MV-4-11 (cell line): ENCODE measurements at regions not wholly inside any gene's neighbourhood (a gene's known extent, or its start where the extent isn't known, plus 50 kb on each side); places are given as distances from the start of the nearest gene placed in this dataset.
A peak's percentile ranks its signal among the peaks of the same experiment; 100 is the strongest.

Source experiments
- DNase-seq: peaks from one replicate; lab custom pipeline; 2025; lab: John Stamatoyannopoulos, UW

DNA sequence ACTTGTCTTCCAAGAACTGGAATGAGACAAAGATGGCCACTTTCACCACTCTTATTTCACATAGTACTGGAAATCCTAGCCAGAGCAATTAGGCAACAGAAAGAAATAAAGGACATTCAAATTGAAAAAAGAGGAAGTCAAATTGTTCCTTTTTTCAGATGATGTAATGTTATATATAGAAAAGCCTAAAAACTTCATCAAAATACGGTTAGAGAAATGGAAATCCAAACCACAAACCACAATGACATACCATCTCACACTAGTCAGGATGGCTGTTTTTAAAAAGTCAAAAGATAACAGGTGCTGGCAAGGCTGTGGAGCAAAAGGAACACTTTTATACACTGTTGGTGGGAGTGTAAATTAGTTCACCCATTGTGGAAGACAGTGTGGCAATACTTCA lies 113.3 kb upstream of the SPRY2 start:
- peak; percentile 99 for DNase-seq

DNA sequence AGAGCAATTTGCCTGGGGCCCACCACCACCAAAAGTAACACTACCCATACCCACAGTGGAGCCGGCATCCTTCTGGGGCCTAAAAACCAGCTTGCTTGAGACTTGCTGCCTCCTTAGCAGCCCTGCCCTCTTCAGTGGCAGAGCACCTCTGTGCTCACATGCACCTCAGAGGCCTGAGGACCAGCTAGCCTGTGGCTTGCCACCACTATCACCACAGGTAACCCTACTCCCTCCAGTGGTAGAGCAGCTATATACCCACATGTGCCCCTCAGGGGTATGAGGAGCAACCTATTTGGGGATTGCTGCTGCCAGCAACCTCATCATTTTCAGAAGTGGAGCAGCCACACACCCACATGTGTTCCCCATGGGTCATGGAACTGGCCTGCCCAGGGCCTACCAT lies 111.4 kb upstream of the SPRY2 start:
- no peak for DNase-seq

DNA sequence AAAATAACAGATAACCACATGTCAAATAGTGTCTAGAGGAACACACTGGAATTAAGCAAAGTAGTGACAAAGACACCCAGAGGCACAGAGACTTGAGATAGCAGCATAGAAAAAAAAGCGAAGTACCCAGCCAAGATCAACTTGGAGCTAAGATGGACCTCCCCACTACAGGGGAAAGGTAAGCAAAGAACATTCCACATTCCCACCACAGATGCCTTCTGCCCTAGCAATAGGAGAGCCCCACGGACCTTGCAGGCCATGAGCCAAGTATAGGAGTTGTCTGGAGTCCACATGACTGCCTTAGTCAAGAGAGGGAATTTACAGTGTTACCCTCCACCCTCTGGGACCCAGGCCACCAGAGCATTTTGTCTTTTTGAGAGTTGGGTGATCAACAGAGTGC lies 110.7 kb upstream of the SPRY2 start:
- DNase-seq, result no peak

DNA sequence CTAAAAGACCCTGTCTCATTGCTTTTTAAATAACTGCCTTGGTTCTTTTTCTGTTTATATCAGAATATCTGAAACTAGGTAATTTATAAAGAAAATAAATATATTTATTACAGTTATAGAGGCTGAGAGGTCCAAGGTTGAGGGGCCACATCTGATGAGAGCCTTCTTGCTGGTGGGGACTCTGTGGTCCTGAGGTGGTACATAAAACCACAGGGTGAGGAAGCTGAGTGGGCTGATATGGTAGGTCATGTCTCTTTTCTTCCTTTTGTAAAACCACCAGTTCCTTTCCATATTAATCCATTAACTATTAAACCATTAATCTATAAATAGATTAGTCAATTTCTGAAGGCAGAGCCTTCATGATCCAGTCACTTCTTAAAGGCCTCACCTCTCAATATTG lies 109.5 kb upstream of the SPRY2 start:
- DNase-seq, result no peak

DNA sequence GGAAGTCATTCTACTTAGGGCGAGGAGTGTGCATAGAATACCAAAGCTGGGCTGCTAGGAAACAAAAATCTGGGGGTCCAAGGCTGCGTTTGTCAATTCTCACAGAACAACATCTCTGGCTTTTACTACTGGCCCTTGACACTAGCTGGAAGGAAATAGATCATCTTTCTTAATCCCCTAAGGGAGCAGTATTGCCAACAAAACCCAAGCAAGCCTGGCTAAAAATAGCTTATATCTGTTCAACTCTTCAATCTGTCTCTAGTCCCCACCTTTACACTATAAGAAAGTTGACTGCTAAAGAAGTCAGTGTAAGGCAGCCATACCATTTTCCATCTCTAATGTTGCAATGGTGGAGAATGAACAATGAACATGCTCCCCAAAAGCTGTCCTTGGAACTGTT lies 107.8 kb upstream of the SPRY2 start:
- DNase-seq, result peak; percentile 33

DNA sequence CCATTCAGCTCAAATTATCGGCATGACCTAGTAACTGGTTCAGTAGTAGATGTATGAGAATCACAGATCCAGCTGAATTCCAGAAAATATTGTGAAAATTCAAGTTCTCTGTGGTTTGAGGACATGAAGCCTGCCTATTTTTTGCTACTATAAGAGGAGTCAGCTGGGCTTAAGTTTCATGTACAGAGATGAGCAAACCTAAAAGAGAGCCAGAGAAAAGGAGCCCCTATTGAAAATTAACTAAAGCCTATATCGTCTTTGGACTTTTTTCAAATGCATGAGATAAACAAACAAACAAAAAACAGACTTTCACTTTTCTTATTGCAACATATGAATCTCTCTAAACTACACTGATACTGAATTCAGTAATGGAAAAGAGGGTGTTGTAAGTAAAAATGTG lies 106.8 kb upstream of the SPRY2 start:
- DNase-seq, result no peak

DNA sequence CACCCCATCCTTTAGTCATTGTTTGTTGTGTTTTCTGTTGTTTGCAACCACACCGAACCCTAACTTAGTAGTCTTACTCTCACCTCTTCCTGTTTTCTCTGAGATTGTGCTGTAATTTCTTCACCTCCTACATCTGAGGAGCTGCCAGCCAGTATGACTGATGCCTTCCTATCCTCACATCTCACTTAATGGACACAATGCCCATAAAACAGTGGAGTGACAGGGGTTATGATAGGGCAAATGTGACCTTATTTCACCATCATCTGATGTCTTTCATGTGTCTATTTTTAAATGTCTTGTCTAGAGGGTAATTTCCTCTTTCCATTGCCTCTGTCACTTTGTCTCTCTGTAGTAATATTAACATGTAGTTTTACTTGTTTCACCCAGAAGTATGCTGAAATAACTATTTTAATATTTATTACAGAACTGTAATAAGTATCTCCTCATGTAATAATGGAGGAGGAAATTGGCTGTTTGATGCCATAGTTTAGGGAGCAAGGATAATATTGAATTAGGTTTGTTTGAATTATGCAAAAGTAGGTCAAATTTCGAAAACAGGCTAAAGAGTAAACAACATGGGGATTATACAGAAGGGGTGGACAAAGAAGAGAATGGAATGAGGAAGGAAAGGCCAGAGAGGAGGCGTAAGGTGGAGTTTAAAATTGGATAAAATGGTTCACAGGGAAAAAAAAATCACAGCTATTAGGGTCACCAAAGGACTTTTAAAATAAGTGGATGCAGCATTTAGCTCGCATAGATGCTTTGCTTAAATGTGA lies 103.5 kb upstream of the SPRY2 start:
- DNase-seq, result peak; percentile 92

DNA sequence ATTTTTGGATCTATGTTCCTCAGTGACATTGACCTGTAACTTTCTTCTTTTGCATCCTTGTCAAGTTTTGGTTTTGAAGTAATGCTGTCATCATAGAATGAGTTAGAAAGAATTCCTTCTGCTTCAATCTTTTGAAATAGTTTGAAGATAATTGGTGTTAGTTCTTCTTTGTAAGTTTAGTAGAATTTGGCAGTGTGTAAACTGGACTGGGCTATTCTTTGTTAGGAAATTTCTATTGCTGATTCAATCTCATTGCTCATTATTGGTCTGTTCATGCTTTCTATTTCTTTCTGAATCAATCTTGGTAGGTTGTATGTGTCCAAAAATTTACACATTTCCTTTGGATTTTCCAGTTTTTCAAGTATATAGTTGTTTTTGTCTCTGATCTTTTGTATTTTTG lies 101.7 kb upstream of the SPRY2 start:
- no peak for DNase-seq

DNA sequence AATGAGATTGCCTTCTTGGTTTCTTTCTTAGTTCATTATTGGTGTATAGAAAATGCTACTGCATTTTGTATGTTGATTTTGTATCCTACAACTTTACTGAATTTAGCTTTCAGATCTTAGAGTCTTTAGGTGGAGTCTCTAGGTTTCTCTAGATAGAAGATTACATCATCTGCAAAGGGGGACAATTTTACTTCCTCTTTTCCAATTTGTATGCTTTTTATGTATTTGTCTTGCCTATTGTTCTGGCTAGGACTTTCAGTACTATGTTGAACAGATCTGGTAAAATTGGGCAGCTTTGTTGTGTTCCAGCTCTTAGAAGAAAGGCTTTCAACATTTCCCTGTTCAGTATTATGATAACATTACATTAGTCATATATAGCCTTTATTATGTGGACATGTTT lies 101.0 kb upstream of the SPRY2 start:
- DNase-seq, result peak; percentile 87

DNA sequence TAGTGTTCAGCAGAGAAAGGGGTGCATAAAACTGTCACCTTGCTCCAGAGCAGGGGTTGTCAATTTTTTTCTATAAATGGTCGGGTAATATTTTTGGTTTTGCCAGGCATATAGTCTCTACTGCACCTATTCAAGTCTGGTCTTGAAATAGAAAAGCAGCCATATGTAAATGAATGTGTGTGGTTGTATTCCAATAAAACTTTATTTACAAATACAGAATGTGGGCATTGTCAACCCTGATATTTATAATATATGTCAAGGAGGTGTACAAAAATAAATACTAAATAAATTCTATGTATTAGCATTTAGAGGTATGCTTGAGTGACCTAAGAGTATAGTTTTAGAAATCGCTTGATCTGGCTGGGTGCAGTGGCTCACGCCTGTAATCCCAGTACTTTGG lies 97.6 kb upstream of the SPRY2 start:
- no peak for DNase-seq

DNA sequence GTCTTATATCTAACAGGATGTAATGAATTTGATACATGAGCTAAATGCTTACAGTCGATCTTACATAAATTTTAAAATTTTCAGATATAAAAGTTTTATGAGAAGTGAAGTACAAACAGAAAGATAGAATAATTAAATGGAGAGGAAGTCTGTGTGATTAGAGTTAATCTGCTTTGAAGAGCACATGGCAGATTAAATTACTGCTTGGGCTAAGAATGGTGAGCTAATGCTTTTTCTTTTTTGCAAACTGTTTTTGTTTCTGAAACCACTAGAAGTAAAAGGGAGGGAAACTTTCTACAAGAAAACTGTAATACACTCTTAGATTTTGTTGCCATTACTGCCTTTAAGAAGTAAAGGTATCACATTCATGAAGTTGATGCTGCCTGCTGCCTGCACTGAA lies 96.3 kb upstream of the SPRY2 start:
- no peak for DNase-seq

DNA sequence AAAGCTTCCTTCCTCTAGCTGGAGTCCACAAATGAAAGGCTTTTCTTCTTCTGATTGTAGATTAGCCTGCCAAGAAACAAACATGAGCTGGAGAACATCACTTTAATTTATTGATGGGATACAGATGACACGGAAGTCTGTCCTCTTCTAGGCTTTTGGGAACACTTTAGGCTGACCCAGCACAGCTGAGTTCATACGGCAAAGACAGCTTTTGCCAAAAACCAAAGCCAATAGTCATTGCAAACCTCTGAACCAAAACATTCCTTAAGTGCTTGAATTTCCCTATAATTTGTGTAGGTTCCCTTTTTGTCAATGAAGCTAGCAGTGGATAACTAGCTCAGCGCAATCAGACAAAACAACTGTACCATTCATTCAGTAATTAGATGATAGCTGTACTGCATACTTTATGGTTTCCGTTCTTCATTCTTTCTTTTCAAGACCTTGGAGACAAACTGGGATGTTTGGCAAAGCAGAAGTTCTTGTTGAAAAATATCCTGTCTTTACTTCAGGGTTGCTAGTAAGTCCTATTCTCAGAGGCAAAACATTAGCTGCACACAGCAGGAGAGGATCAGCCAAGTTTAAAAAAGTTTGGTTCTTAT lies 95.7 kb upstream of the SPRY2 start:
- peak; percentile 37 for DNase-seq

DNA sequence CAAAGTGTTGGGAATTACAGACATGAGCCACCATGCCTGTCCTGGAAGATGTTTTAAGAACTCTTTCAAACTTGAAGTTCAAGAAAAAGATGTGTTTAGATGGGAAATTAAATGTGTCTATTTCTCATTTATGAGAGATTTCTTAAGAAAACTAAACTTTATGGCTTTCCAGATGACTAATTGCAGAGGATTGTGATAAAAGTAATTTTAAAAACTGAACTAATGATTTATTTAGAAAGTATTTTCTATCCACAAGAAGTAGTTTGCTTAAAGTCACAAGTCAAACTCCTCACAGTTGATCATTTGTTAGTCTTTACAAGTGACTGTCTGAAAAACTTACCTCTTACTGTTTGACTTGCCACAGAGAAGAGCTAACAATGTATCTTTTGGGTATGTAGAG lies 89.6 kb upstream of the SPRY2 start:
- no peak for DNase-seq

DNA sequence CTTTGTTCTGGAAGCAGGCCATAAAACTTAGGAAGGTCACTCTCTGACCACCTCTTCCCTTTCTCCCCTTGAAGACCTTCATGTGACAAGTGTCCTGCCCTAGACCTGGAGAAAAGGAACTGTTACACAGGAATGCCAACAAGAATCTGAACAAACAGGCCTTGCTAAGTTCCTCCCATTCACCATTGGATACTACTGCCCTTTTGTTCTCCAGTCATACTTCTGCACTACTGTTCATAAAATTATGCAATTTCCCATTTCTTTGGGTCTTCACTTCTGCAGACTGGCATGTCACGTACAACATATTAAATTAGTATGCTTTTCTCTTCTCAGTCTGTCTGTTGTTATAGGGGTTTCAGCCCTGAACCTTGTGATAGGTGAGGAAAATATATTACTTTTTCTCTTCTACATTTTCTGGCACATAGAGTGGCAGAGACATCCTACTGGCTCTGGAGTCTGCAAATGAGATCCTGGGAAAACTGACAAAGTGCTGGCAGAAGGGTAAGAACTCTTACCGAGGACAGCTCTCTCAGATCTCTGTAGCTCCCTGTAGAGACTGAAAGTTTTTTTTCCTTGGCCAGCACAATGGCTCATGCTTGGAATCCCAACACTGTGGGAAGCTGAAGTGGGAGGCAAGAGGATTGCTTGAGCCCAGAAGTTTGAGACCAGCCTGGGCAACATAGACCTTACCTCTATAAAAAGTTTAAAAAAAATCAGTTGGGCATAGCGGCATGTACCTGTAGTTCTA lies 87.6 kb upstream of the SPRY2 start:
- DNase-seq, result peak; percentile 74

DNA sequence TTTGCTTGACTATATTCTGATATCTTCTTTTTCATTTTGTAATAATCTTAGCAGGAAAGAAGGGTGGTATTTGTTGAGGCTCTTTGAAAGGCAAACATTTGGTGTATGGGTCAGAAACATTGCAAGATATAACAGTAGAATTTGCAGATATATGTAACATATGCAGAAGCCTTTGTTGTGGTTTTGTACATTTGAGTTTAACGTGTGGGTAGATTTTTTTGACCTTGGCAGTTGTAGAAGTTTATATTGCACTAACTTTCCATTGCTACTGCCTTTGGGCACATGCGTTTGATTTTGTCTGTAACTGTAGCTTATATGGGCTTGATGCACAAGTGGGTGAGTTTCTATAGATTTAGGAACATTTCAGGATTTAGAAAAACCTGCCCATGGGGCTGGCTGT lies 78.5 kb upstream of the SPRY2 start:
- DNase-seq, result no peak

DNA sequence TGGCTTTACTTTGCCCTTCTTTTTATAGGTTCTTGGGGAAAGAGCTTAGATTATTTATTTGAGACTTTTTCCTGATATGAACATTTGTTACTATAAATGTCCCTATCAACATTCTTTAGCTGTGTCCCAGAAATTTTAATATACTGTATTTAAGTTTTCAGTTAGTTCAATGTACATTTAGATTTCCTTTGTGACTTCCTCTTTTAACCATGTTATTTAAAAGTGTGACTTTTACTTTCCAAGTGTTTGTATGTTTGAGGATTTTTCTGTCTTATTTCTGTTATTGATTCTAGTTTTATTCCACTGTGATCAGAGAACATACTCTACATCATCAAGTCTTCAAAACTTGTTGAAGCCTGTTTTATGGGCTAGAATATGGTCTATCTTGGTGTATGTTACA lies 72.7 kb upstream of the SPRY2 start:
- no peak for DNase-seq

DNA sequence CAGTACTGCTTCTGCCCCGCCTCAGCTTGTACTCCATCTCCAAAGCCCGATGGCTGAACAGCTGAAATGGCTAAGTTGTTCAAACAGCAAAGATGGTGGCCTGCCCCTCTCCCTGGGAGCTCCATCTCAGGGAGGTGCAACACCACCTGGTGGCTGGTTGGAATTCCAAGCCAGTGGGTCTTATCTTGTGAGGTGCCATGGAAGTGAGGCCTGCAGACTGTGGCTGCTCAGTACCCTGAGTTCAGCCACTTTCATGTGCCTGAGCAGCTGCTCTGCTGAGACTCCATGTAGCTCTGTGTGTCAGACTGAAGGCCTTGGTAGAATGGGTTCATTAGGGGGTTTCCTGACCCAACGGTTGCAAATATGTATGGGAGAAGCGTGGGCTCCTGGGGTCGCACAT lies 67.3 kb upstream of the SPRY2 start:
- DNase-seq, result no peak

DNA sequence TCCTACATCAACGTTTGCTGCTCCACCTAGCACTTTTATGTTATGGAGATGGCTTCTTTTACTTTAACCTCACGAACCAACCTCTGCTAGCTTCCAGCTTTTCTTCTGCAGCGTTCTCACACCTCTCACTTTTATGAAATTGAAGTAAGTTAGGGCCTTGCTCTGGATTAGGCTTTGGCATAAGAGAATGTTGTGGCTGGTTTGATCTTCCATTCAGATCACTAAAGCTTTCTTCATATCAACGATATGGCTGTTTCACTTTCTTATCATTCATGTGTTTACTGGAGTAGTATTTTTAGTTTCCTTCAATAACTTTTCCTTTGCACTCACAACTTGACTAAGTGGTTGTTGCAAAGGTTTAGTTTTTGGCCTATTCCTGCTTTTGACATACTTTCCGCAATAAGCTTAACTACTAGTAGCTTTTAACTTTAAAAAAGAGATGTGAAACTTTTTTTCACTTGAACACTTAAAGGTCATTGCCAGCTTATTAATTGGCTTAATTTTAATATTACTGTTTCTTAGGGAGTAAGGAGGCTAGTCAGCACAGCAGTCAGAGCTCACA lies 60.0 kb upstream of the SPRY2 start:
- DNase-seq, result peak; percentile 86

DNA sequence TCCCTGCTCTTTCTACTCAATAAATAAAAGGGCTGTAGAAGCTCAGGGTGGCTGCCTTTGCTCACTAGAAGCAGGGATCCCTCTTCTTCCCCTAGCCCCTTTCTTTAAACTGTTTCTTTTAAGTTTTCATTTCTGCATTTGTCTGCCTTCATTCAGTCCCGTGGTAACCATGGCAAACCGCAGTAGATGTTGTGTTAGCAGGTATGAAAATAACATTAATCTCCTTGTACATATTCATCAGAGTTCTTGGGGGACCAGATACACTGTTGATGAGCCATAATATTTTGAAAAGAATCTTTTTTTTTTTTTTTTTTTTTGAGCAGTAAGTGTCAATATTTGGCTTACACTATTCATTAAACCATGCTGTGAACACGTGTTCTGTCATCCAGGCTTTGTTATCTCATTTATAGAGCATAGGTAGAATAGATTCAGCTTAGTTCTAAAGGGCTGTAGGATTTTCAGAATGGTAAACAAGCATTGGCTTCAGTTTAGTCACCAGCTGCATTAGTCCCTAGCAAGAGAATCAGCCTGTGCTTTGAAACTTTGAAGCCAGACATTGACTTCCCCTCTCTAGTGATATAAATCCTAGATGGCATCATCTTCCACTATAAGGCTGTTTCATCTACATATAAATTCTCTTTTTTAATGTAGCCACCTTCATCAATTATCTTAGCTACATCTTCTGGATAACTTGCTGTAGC lies 59.4 kb upstream of the SPRY2 start:
- DNase-seq, result peak; percentile 45

DNA sequence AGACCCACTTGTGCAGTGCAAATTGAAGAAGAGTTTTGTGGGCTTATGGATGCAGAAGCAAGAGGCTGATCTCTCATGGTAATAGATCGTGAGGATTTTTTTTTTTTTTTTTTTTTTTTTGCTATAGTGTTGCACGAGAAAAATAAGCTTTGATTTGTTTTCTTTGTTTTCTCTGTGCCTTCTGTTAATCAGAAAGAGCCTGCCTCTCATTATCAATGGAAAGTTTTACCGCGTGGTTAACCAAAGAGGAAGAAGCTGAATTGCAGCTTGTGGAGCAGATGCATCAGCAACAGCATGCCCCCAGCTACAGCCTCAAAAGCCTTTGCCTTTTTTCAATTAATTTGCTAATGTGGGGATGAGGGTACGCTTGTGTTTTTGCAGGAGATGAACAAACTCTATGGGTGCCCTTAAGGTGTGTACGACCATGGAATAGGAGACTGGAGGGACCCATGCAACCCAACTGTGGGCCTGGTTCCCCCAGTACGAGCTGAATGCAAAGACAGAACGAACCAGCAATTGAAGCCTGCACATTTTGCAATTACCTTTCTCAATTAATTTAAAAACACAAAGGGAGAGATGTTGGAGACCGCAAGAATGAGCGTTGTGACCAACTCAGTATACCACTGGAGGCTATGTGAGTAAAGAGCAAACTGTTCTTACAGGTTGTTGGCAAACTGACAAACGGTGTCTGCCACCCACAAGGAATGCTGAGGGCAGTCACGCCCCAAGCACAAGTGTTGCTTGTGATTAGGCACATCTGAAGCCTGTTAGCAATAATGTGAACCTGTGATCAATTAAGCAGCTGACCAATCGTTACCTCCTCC lies 58.6 kb upstream of the SPRY2 start:
- peak; percentile 81 for DNase-seq
